A673 (cell line): ENCODE measurements at regions not wholly inside any gene's neighbourhood (a gene's known extent, or its start where the extent isn't known, plus 50 kb on each side); places are given as distances from the start of the nearest gene placed in this dataset.

ENCODE experiments used
- CTCF ChIP-seq: fragments of 300-800, 200-600 bp; sonication (generic); conservative IDR thresholded peaks from 2 replicates; pipeline ENCODE4 v1.5.1; 2017; ENCODE audit warnings: low read depth, mild to moderate bottlenecking, antibody characterized with exemption, low read length, moderate library complexity, mixed read lengths
- EZH2 ChIP-seq: fragments of 200-600 bp; sonication (generic); IDR thresholded peaks from 2 replicates; pipeline ENCODE4 v1.6.1; 2017; ENCODE audit warnings: borderline replicate concordance, low read depth, mild to moderate bottlenecking, mixed read lengths, antibody characterized with exemption, low read length; ENCODE audit not compliant: poor library complexity, severe bottlenecking

GRCh38 chr2:235262750-235263149, 231.1 kb upstream of the AGAP1 start:
- TF ChIP-seq CTCF (no peak), EZH2 (no peak)
